ENCODE measurements at regions not wholly inside any gene's neighbourhood (a gene's known extent, or its start where the extent isn't known, plus 50 kb on each side); places are given as distances from the start of the nearest gene placed in this dataset.

DNA sequence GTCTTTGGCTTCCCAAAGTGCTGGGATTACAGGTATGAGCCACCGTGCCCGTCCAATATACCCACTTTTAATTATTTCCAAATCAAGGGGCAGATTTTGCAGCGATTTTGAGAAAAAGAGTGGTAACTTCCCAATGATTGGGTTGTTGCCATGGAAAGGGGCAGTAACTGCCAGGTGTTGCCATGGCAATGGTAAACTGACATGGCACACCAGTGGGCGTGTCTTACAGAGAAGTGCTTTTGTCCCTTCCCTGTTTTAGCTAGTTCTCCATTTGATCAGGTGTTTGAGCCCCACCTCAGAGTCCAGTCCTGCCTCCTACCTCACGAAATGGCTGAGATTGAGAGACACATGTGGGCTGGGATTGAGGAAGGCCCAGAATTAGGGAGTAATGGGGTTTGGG, 86.3 kb upstream of the IER5L start:
- TF ChIP-seq EP300 (IDR thresholded peaks at IDR 0.05) = no peak
- TF ChIP-seq, protein P1, sequence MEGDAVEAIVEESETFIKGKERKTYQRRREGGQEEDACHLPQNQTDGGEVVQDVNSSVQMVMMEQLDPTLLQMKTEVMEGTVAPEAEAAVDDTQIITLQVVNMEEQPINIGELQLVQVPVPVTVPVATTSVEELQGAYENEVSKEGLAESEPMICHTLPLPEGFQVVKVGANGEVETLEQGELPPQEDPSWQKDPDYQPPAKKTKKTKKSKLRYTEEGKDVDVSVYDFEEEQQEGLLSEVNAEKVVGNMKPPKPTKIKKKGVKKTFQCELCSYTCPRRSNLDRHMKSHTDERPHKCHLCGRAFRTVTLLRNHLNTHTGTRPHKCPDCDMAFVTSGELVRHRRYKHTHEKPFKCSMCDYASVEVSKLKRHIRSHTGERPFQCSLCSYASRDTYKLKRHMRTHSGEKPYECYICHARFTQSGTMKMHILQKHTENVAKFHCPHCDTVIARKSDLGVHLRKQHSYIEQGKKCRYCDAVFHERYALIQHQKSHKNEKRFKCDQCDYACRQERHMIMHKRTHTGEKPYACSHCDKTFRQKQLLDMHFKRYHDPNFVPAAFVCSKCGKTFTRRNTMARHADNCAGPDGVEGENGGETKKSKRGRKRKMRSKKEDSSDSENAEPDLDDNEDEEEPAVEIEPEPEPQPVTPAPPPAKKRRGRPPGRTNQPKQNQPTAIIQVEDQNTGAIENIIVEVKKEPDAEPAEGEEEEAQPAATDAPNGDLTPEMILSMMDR (IDR thresholded peaks at IDR 0.05) = no peak
- no peak for TF ChIP-seq POLR2A (IDR thresholded peaks at IDR 0.05; ENCODE audit: low read depth)

Measured in esophagus muscularis mucosa (tissue), 4 donors.